GM12864 (cell line): ENCODE measurements at regions not wholly inside any gene's neighbourhood (a gene's known extent, or its start where the extent isn't known, plus 50 kb on each side); places are given as distances from the start of the nearest gene placed in this dataset.

Experiments used
- DNase-seq: peaks from one replicate; pipeline ENCODE4 v3.0.0-alpha.2; 2011; ENCODE audit warnings: low read depth
- H3K4me3 ChIP-seq: 2 replicates; pipeline ENCODE4 v1.5.1; 2011; ENCODE audit warnings: mild to moderate bottlenecking, low read depth, low read length, control low read depth
- TF ChIP-seq, protein P1 (sequence below): IDR thresholded peaks from 2 replicates; pipeline ENCODE4 v1.5.1; 2011; ENCODE audit warnings: low read depth, mild to moderate bottlenecking, moderate library complexity, low read length, control low read depth, inconsistent platforms; ENCODE audit errors: missing control alignments

DNA sequence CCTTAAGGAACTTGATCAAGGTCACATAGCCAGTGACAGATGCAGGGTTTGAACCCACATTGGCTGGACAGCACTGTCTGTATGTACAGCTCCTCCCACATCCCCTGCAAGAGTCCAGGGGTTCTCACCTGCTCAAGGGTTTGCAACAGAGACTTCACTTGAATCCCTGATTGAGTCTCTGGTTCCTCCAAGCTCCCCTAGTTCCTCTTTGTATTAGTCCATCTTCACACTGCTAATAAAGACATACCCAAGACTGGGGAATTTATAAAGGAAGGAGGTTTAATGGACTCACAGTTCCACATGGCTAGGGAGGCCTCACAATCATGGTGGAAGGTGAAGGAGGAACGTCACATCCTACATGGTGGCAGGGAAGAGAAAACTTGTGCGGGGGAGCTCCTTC lies 72.8 kb upstream of the CLDN10 start:
- TF ChIP-seq, protein P1, sequence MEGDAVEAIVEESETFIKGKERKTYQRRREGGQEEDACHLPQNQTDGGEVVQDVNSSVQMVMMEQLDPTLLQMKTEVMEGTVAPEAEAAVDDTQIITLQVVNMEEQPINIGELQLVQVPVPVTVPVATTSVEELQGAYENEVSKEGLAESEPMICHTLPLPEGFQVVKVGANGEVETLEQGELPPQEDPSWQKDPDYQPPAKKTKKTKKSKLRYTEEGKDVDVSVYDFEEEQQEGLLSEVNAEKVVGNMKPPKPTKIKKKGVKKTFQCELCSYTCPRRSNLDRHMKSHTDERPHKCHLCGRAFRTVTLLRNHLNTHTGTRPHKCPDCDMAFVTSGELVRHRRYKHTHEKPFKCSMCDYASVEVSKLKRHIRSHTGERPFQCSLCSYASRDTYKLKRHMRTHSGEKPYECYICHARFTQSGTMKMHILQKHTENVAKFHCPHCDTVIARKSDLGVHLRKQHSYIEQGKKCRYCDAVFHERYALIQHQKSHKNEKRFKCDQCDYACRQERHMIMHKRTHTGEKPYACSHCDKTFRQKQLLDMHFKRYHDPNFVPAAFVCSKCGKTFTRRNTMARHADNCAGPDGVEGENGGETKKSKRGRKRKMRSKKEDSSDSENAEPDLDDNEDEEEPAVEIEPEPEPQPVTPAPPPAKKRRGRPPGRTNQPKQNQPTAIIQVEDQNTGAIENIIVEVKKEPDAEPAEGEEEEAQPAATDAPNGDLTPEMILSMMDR = no peak
- no peak for DNase-seq
- no peak overlapping the region for H3K4me3 ChIP-seq

DNA sequence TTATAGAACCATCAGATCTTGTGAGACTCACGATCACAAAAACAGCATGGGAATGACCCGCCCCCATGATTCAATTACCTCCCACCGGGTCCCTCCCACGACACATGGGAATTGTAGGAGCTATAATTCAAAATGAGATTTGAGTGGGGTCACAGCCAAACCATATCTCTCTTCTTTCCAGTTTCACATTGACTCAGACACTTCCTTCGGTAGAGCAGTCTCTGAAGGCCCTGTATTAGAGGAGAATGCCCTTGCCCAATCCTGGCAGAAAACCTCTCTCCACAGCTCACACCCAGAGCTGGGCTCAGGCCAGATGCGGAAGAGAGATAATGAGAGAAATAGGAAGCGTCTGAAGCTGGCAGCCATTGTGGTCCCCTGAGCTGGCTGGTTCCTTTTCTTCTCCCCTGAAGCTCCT lies 72.4 kb upstream of the CLDN10 start:
- H3K4me3 ChIP-seq = no peak overlapping the region
- TF ChIP-seq, protein P1 = no peak
- no peak for DNase-seq

DNA sequence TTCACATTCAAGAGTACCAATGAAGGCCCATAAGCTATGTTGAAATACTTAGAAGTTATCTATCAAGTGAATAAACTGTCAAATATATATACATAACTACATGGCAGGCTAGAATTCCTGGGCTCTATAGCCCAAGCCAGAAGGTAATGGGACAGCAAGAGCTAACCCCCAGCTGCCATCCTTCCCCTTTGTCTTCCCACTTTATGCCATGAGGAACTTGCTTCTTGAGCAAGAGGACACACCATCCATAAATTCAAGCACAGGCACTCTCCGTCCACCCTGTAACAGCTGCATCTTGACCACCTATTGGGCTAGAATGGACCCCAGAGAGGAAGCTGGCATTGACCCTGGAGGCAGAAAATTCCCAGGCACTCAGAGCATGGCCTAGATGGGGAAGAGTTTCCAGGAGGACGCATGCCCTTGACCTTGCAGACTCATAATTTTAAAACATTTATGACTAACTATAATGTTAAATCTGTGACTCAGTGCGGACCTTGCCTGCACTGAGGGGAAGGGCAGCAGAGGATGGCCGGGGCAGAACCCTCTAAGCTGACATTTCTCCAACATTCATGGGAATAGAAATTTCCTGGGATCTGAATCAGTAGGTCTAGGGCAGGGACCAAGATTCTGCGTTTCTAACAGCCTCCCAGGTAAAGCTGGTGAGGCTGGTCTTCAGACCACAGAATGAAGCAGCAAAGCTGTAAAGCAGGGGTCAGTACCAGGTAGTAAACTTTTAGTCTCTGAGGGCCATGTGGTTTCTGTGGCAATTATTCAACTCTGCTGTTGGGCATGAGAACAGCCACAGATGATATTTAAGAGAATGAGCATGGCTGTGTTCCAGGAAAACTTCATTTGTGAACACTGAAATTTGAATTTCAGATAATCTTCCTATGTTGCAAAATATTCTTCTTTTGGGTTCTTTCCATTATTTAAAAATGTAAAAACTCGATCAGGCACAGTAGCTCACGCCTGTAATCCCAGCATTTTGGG lies 71.4 kb upstream of the CLDN10 start:
- H3K4me3 ChIP-seq = no peak overlapping the region
- TF ChIP-seq, protein P1 = no peak
- no peak for DNase-seq

DNA sequence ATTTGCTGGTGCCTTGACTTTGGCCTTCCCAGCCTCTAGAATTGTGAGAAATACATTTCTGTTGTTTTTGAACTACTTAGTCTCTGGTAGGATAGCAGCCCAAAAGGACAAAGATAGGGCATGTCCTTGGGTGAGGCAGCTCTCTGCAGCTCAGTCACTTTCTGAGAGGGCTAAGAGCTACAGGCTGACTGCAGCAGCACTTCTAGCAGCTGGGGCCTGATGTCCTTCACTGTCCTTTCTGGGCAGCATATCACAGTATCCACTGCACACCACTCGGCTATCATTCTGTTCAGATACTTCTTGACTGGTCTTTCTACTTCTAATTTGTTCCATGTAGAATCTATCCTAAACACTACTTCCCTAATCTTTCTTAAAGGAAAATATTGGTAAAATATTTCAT lies 68.5 kb upstream of the CLDN10 start:
- TF ChIP-seq, protein P1 = no peak
- DNase-seq = no peak
- no peak overlapping the region for H3K4me3 ChIP-seq

- no peak overlapping the region for H3K4me3 ChIP-seq
- no peak for DNase-seq
- TF ChIP-seq, protein P1 = no peak
Measured at GRCh38 chr13:95485045-95485517, 67.4 kb upstream of the CLDN10 start.

DNA sequence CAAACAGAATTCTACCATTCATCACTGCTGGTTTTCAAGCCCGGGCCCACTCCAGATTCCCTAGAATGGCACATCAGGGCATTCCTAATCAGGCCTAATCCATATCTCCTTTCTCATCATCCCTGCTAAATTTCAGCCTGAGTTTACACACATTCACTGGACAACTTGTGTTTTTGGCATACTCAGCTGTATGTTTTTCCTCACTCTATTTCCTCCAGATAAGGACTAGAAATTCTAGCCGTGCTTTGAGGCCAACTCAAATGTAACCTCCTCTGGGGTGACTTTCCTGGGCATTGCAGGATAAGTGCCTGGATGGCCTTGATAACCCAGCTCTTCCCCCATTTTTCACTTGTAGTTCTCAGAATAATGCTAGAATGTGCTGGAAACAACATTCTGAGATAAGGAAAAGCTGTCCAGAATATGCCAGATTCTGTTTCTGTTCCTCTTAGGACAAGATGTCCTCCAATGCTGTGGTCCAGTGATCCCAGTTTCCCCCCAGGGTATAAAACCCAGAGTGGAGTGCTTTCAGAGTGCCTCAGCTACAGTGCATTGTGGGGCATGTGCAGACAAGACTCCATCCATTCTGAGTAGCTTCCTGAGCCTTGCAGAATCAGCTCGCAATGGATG lies 66.9 kb upstream of the CLDN10 start:
- no peak overlapping the region for H3K4me3 ChIP-seq
- TF ChIP-seq, protein P1 = no peak
- DNase-seq = no peak
